GM12878 (cell line): ENCODE measurements at regions not wholly inside any gene's neighbourhood (a gene's known extent, or its start where the extent isn't known, plus 50 kb on each side); places are given as distances from the start of the nearest gene placed in this dataset.
A peak's percentile ranks its signal among the peaks of the same experiment; 100 is the strongest.

Source experiments
- ATAC-seq: fragments of 200-7000 bp; cut with Tn5 transposase; 3 replicates; pipeline ENCODE4 v1.9.1; 2020; ENCODE audit warnings: mild to moderate bottlenecking, moderate library complexity
- BruUV-seq: library from RNA; stranded (reverse); fragments of 400-500 nt; replicated peaks from 2 replicates; lab custom pipeline; 2021; lab: Mats Ljungman, UMichigan
- CTCF ChIA-PET: fragments of 300-600 bp; sonication (Branson Sonifier 250); formaldehyde crosslinking; extraction: SDS; loops from one replicate; lab custom pipeline; 2021; ENCODE audit warnings: inconsistent platforms; lab: Yijun Ruan, JAX
- POLR2A ChIA-PET: fragments of 350-600 bp; formaldehyde crosslinking; extraction: SDS; loops from one replicate; lab custom pipeline; 2021; ENCODE audit warnings: inconsistent platforms; lab: Charles Lee
- RAD21 ChIA-PET: fragments of 300-600 bp; sonication (Branson Sonifier 250); formaldehyde crosslinking; loops from one replicate; lab custom pipeline; 2023; ENCODE audit warnings: antibody characterized with exemption; ENCODE audit not compliant: unreplicated experiment; lab: Charles Lee
- SMC1A ChIA-PET: fragments of 300-600 bp; sonication (Branson Sonifier 250); formaldehyde crosslinking; loops from one replicate; lab custom pipeline; 2023; ENCODE audit not compliant: unreplicated experiment, uncharacterized antibody; lab: Charles Lee
- DNase-seq: peaks from one replicate; pipeline ENCODE4 v3.0.0-alpha.2; 2011; ENCODE audit warnings: low read depth, low spot score
- FAIRE-seq: peaks from 3 replicates; lab custom pipeline; 2011; peaks lifted over from hg19 to GRCh38; lab: Jason Lieb, UNC
- H2AFZ ChIP-seq: 2 replicates; pipeline ENCODE4 v1.6.0; 2011; ENCODE audit warnings: low read depth, low read length, control low read depth; ENCODE audit not compliant: control insufficient read depth
- H3K27ac ChIP-seq: 2 replicates; pipeline ENCODE4 v1.5.1; 2011; ENCODE audit warnings: control low read depth; ENCODE audit not compliant: control insufficient read depth, insufficient read depth
- H3K27me3 ChIP-seq, 2 experiments: replicated peaks in 1 of 2; 2 replicates each; pipeline versions ENCODE4 v1.6.0 to v1.6.1; 2011; ENCODE audit warnings: low read length in 1 of 2; ENCODE audit not compliant: control insufficient read depth in 2 of 2, insufficient read depth in 2 of 2
- H3K36me3 ChIP-seq, 2 experiments: 2 replicates each; pipeline ENCODE4 v1.5.1; 2011; ENCODE audit warnings: low read length in 1 of 2; ENCODE audit not compliant: control insufficient read depth in 2 of 2, insufficient read depth in 2 of 2
- H3K4me1 ChIP-seq: 2 replicates; pipeline ENCODE4 v1.6.1; 2011; ENCODE audit warnings: mild to moderate bottlenecking, low read length, moderate library complexity, mixed read lengths; ENCODE audit not compliant: control insufficient read depth, insufficient read depth
- H3K4me2 ChIP-seq: 2 replicates; pipeline ENCODE4 v1.6.0; 2011; ENCODE audit warnings: control low read depth; ENCODE audit not compliant: control insufficient read depth, insufficient read depth
- H3K4me3 ChIP-seq: fragments of 200-600 bp; sonication (generic); 2 replicates; pipeline ENCODE4 v1.5.1; 2016
- H3K79me2 ChIP-seq: 2 replicates; pipeline ENCODE4 v1.6.0; 2011; ENCODE audit warnings: low read length; ENCODE audit not compliant: control insufficient read depth, insufficient read depth
- H3K9ac ChIP-seq: 2 replicates; pipeline ENCODE4 v1.8.0; 2011; ENCODE audit warnings: low read length, control low read depth, mixed read lengths; ENCODE audit not compliant: control insufficient read depth, insufficient read depth
- H3K9me3 ChIP-seq: replicated peaks from 3 replicates; pipeline ENCODE4 v1.5.1; 2011; ENCODE audit warnings: mild to moderate bottlenecking, low read length; ENCODE audit not compliant: control insufficient read depth, insufficient read depth
- H4K20me1 ChIP-seq: 2 replicates; pipeline ENCODE4 v1.6.0; 2011; ENCODE audit not compliant: control insufficient read depth, insufficient read depth
- ASH2L ChIP-seq: fragments of 300-600, 200-600 bp; sonication (generic); IDR thresholded peaks from 2 replicates; pipeline ENCODE4 v1.6.1; 2017; ENCODE audit warnings: low read depth, mild to moderate bottlenecking, borderline replicate concordance
- ATF2 ChIP-seq: IDR thresholded peaks from 2 replicates; pipeline ENCODE4 v1.6.1; 2012; ENCODE audit warnings: low read length, inconsistent platforms
- BHLHE40 ChIP-seq, 2 experiments: fragments of 450-650 bp in 1 of 2; IDR thresholded peaks; 2 replicates each; pipeline ENCODE4 v1.6.1; 2011 to 2017; ENCODE audit warnings: low read depth in 2 of 2, borderline replicate concordance in 1 of 2, improper control_type of control experiment in 1 of 2, low read length in 1 of 2, mild to moderate bottlenecking in 1 of 2
- BMI1 ChIP-seq: fragments of 450-650 bp; IDR thresholded peaks from 2 replicates; pipeline ENCODE4 v1.6.1; 2016; ENCODE audit warnings: mild to moderate bottlenecking, moderate library complexity, borderline replicate concordance
- ETV6 ChIP-seq, 2 experiments: fragments of 450-650 bp in 1 of 2; IDR thresholded peaks in 1 of 2; conservative IDR thresholded peaks in 1 of 2; 2 replicates each; pipeline ENCODE4 v1.6.1; 2014; ENCODE audit warnings: antibody characterized with exemption in 1 of 2, borderline replicate concordance in 1 of 2, low read depth in 1 of 2, mild to moderate bottlenecking in 1 of 2, moderate library complexity in 1 of 2
- FOXM1 ChIP-seq: IDR thresholded peaks from 2 replicates; pipeline ENCODE4 v1.6.1; 2012; ENCODE audit warnings: low read depth, mild to moderate bottlenecking, inconsistent platforms, low read length, moderate library complexity
- GATAD2B ChIP-seq: fragments of 450-650 bp; conservative IDR thresholded peaks from 2 replicates; pipeline ENCODE4 v1.6.1; 2017; ENCODE audit warnings: low read depth, mild to moderate bottlenecking, moderate library complexity
- HDGF ChIP-seq: fragments of 450-650 bp; IDR thresholded peaks from 2 replicates; pipeline ENCODE4 v1.6.1; 2016; ENCODE audit warnings: antibody characterized with exemption
- MYB ChIP-seq: fragments of 150-350 bp; IDR thresholded peaks from 2 replicates; pipeline ENCODE4 v1.6.1; 2014; ENCODE audit warnings: mild to moderate bottlenecking, low read depth, low read length, borderline replicate concordance
- NR2C2 ChIP-seq: IDR thresholded peaks from 2 replicates; pipeline ENCODE4 v1.6.1; 2011; ENCODE audit warnings: borderline replicate concordance, low read depth; ENCODE audit not compliant: control insufficient read depth, insufficient read length
- NRF1 ChIP-seq: conservative IDR thresholded peaks from 2 replicates; pipeline ENCODE4 v1.6.1; 2011; ENCODE audit warnings: mild to moderate bottlenecking, low read depth, low read length, improper control_type of control experiment
- PAX8 ChIP-seq: fragments of 450-650 bp; IDR thresholded peaks from 2 replicates; pipeline ENCODE4 v1.6.1; 2017; ENCODE audit warnings: mild to moderate bottlenecking, moderate library complexity
- POLR2AphosphoS2 ChIP-seq: IDR thresholded peaks from 2 replicates; pipeline ENCODE4 v1.6.1; 2011; ENCODE audit warnings: low read depth, mild to moderate bottlenecking, low read length, improper control_type of control experiment, moderate library complexity
- RUNX3 ChIP-seq: IDR thresholded peaks from 2 replicates; pipeline ENCODE4 v1.6.1; 2012; ENCODE audit warnings: low read length, inconsistent platforms
- SMC3 ChIP-seq: IDR thresholded peaks from 2 replicates; pipeline ENCODE4 v1.6.1; 2011; ENCODE audit warnings: low read length, improper control_type of control experiment, borderline replicate concordance
- SUPT20H ChIP-seq: IDR thresholded peaks from 2 replicates; pipeline ENCODE4 v1.6.1; 2011; ENCODE audit warnings: low read depth, mild to moderate bottlenecking, low read length, moderate library complexity, borderline replicate concordance; ENCODE audit not compliant: control insufficient read depth
- WRNIP1 ChIP-seq: IDR thresholded peaks from 2 replicates; pipeline ENCODE4 v1.6.1; 2011; ENCODE audit warnings: low read depth, low read length, improper control_type of control experiment, borderline replicate concordance
- ZBTB40 ChIP-seq: fragments of 450-650 bp; IDR thresholded peaks from 2 replicates; pipeline ENCODE4 v1.6.1; 2016; ENCODE audit warnings: mild to moderate bottlenecking, moderate library complexity, borderline replicate concordance
- WGBS: methylation state at CpG from one replicate; pipeline ENCODE4 v1.1.6; 2016; ENCODE audit warnings: low lambda C conversion rate; ENCODE audit not compliant: insufficient replicate concordance, insufficient coverage; ENCODE audit errors: missing lambda C conversion rate; 5-methylcytosine and 5-hydroxymethylcytosine counted together
- in situ Hi-C: fragments of 300-500 bp; cut with MboI; formaldehyde crosslinking; loops from 9 replicates; pipeline ENCODE4 v1.14.3; 2018; ENCODE audit warnings: mixed read lengths
- intact Hi-C: fragments of 100-400 bp; cut with micrococcal nuclease; formaldehyde crosslinking; loops from one replicate; pipeline ENCODE4 v1.14.2; 2022; ENCODE audit not compliant: unreplicated experiment

GRCh38 chr5:23013395-23013998 is 160.4 kb upstream of the CDH12 start (continued):
- TF ChIP-seq ZBTB40 (no peak), WRNIP1 (no peak), ATF2 (no peak)

- H3K4me2 ChIP-seq = 0 out of 2 replicates have a peak overlapping the region, but pooled peaks have one; percentile 24
- RAD21 ChIA-PET = interaction anchor here (2.0 to 2.3 kb wide), 3 partner anchors 14 to 60 kb away, joined by 7 to 12 read pairs (median 8); no protein-coding TSS in a partner anchor
- no peaks in the 10 kb centered on the region for H3K27me3 ChIP-seq
- H3K27ac ChIP-seq = no peak overlapping the region
- POLR2A ChIA-PET = no interaction called here
- H2AFZ ChIP-seq = no peak overlapping the region
- no peaks in the 10 kb centered on the region for H3K36me3 ChIP-seq
- no peaks in the 10 kb centered on the region for H3K9me3 ChIP-seq
- intact Hi-C loops = no loop called here
- no peaks in the 10 kb centered on the region for H3K4me1 ChIP-seq
- no peaks in the 10 kb centered on the region for H3K79me2 ChIP-seq
- SMC1A ChIA-PET = interaction anchor here (0.7 to 1.7 kb wide), 14 partner anchors 10 to 125 kb away, joined by 3 to 10 read pairs (median 4); no protein-coding TSS in a partner anchor
- peak; percentile 89 for ATAC-seq
- H3K9ac ChIP-seq = no peak overlapping the region
- no peak overlapping the region for H3K4me3 ChIP-seq
- no TSS peak for BruUV-seq
- CTCF ChIA-PET = interaction anchor here (1.1 kb wide), 1 partner anchor 47 kb away, joined by 4 read pairs; no protein-coding TSS in a partner anchor
- DNase-seq = peak; percentile 17
- in situ Hi-C loops = no loop called here
- no peak for FAIRE-seq
- no peaks in the 10 kb centered on the region for H4K20me1 ChIP-seq
- WGBS = 1% methylated on average over 5 of the region's 5 CpGs
- TF ChIP-seq MYB (no peak), HDGF (no peak), POLR2AphosphoS2 (no peak), BMI1 (no peak), ETV6 (conservative IDR thresholded peaks at IDR 0.05 in 1 of 2, IDR thresholded peaks at IDR 0.05 in 1 of 2; ENCODE audit: borderline replicate concordance in 1 of 2, low read depth in 1 of 2) (no peak), SMC3 (no peak), ASH2L (no peak), RUNX3 (no peak), GATAD2B (no peak), SUPT20H (no peak), FOXM1 (no peak), NR2C2 (no peak), NRF1 (no peak), BHLHE40 (IDR thresholded peaks at IDR 0.05; ENCODE audit: borderline replicate concordance in 1 of 2, low read depth in 2 of 2, low read length in 1 of 2) (peak in 1 of 2 experiments; percentile 43; a peak in 1 of 4 replicates), PAX8 (no peak)
These were observed 159.7 kb upstream of the CDH12 start for GRCh38 chr5:23012842-23013241.
